Keratinocyte (primary cell): ENCODE measurements at regions not wholly inside any gene's neighbourhood (a gene's known extent, or its start where the extent isn't known, plus 50 kb on each side); places are given as distances from the start of the nearest gene placed in this dataset.
"Not testable (repeated sequence)": the region's sequence is repeated elsewhere in the genome, so short reads cannot be mapped to it uniquely, and the experiment has no call there.

Experiments used
- EZH2 ChIP-seq: IDR thresholded peaks from one replicate; pipeline ENCODE4 v1.6.1; 2012; ENCODE audit warnings: inconsistent platforms, mild to moderate bottlenecking, low read length, moderate library complexity
- TF ChIP-seq, protein P1 (sequence below), 3 experiments: IDR thresholded peaks in 1 of 3; conservative IDR thresholded peaks in 1 of 3; optimal IDR thresholded peaks in 1 of 3; 2 replicates in 2 of 3; 3 replicates in 1 of 3; pipeline versions ENCODE3 to v1.5.1; 2011; ENCODE audit warnings: low read length in 3 of 3, mild to moderate bottlenecking in 3 of 3, moderate library complexity in 2 of 3, control low read depth in 1 of 3, inconsistent platforms in 1 of 3; ENCODE audit not compliant: insufficient read depth in 2 of 3; ENCODE audit errors: extremely low read depth in 1 of 3

GRCh38 chr1:146670832-146671566 is 267.1 kb upstream of the NBPF12 start:
- TF ChIP-seq, protein P1, sequence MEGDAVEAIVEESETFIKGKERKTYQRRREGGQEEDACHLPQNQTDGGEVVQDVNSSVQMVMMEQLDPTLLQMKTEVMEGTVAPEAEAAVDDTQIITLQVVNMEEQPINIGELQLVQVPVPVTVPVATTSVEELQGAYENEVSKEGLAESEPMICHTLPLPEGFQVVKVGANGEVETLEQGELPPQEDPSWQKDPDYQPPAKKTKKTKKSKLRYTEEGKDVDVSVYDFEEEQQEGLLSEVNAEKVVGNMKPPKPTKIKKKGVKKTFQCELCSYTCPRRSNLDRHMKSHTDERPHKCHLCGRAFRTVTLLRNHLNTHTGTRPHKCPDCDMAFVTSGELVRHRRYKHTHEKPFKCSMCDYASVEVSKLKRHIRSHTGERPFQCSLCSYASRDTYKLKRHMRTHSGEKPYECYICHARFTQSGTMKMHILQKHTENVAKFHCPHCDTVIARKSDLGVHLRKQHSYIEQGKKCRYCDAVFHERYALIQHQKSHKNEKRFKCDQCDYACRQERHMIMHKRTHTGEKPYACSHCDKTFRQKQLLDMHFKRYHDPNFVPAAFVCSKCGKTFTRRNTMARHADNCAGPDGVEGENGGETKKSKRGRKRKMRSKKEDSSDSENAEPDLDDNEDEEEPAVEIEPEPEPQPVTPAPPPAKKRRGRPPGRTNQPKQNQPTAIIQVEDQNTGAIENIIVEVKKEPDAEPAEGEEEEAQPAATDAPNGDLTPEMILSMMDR (optimal IDR thresholded peaks at IDR 0.05 in 1 of 3, IDR thresholded peaks at IDR 0.05 in 1 of 3, conservative IDR thresholded peaks at IDR 0.05 in 1 of 3; ENCODE audit: extremely low read depth in 1 of 3, insufficient read depth in 2 of 3, low read length in 3 of 3): not testable (repeated sequence)
- TF ChIP-seq EZH2: not testable (repeated sequence)
